Stimulated activated CD8-positive, alpha-beta memory T cell treated with anti-CD3 and anti-CD28 coated beads, Interleukin-4, amount 100 ng/mL, for 24 hours (primary cell): ENCODE measurements at regions not wholly inside any gene's neighbourhood (a gene's known extent, or its start where the extent isn't known, plus 50 kb on each side); places are given as distances from the start of the nearest gene placed in this dataset.
"Not testable (repeated sequence)": the region's sequence is repeated elsewhere in the genome, so short reads cannot be mapped to it uniquely, and the experiment has no call there.

ENCODE experiments used
- DNase-seq: peaks from one replicate; pipeline ENCODE4 v3.0.0-alpha.2; 2020; ENCODE audit warnings: low read depth

DNA sequence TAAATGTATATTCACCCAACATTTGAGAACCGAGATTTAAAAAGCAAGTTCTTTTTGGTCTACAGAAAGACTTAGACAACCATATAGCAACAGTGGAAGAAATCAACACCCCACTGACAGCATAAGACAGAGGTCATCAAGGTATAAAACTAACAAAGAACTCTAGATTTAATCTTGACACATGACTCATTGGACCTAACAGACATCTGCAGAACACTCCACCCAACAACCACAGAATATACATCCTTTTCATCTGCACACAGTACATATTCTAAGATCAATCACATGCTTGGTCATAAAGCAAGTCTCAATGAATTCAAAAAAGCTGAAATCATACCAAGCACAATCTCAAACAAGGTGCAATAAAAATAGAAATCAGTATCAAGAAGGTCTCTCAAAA lies 65.8 kb downstream of the SPIN4 start:
- no peak for DNase-seq

DNA sequence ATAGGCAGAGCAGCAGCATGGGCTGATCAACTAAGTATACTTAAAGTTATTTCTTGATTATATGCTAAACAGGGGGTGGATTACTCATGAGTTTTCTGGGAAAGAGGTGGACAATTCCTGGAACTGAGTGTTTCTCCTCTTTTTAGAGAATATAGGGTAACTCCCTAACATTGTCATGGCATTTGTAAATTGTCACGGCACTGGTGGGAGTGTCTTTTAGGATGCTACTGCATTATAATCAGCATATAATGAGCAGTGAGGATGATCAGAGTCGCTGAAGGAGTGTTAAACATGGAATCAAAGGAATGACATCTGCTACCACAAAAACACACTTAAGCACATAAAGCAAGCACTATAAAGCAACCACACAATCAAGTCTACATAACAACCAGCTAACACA lies 66.5 kb downstream of the SPIN4 start:
- DNase-seq: no peak

DNA sequence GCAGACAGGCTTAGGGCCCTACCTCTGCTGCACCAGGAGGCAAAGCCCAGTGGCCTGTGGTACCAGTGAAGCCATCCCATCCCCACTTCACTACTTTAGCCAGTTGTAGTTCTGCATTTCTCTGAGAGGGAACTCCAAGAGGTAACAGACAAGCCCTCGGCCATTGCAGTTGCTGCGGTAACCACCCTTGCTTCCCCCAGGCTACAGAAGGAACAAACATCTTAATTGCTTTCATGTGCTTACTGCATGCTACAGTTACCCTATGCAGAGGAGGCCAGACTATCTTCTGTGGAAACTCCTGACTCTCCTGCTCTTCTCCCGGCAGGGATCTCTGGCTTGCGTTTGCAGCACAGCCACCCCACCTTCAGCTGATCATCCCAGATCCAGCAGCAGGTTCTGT lies 67.8 kb downstream of the SPIN4 start:
- no peak for DNase-seq

DNA sequence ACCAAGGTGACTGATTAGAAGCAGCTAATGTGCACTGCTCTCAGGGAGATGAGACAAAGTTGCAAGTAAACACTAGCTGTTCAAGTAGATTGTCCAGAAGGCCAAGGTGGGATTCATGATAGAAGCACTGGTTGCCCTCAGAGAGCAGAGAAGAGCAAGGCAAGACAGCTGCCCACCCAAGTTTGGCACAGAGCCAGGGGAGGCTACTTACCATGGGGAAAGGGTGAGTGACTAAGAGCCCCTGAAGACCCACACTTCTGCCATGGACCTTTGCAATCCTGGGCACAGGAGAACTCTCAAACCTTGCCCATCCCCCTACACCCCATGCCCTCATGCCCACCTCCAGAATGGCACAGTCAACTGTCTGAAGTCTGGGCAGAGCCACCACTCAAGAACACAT lies 68.3 kb downstream of the SPIN4 start:
- DNase-seq: no peak

DNA sequence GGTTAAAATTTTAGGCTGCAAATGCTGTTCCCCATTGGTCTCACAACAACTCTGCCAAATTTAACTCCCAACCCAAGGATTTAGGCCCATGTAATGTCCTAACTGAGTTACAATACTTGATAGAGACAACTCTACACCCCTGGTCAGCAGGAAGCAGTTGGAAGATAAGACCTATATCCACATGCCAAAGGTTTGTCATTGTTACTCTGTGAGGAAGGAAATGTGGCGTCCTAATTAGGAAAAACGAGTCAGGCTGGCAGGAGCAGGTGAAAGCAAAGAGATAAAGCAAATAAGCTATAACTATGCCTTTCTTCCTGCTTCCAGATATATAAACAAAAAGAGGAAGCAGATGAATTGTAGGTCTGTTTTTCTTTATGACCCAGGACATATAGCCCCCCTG lies 69.1 kb downstream of the SPIN4 start:
- no peak for DNase-seq

DNA sequence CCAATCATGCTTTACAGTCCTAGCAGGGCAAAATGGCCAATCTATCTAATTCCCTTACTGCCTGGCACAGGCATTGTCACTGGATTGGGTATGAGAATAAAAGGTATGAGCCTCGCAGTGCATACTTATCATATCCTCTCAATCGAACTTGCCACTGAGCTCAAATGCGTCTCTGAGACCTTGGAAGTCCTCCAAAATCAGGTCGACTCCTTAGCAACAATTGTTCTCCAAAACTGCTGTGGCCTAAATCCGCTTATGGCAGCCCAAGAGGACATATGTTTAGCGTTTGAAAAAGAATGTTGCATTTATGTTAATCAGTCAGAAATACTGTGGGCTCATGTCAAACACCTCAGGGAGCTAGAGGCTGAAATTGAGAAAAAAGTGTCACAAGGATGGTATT lies 69.7 kb downstream of the SPIN4 start:
- DNase-seq: no peak

DNA sequence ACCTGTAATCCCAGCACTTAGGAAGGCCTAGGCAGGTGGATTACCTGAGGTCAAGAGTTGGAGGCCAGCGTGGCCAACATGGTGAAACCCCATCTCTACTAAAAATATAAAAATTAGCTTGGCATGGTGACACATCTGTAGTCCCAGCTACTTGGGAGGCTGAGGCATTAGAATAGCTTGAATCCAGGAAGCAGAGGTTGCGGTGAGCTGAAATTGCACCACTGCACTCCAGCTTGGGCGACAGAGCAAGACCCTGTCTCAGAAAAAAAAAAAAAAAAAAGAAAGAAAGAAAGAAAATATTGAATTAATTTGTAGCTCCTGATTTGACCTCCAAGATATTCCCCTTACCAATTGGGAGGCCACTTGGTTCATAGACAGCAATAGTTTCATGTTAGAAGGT lies 73.7 kb downstream of the SPIN4 start:
- not testable (repeated sequence) for DNase-seq

DNA sequence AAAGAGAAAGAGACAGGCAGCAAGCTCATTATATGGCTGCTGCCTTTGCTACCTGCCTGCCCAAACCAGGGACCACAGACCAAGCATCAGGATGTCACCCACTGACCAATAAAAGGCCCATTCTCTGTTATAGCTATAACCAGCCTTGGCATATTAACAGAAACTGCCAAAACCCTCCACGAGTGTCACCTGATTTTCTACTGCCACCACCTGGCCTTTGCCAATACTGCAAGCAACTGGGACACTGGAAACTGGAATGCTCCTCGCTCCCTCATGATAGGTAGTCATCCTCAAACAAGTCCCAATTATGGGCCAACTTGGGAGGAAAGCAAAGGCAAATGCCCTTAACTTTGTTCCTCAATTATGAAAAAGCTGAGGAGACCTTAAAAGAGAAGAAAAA lies 76.0 kb downstream of the SPIN4 start:
- peak; percentile 11 for DNase-seq

DNA sequence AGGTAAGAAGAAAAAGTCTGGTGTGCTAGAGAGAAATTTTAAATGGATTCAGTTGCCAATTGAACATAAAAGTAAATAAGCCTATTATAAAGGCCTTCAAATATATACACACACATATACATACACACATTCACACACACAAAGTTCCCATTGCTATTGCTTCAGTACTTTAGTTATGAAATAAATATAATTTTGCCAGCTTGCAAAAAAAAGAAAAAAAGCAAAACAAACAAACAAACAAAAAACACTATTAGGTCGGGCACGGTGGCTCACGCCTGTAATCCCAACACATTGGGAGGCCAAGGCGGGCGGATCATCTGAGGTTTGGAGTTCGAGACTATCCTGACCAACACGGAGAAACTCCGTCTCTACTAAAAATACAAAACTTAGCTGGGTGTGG lies 80.3 kb downstream of the SPIN4 start:
- no peak for DNase-seq

DNA sequence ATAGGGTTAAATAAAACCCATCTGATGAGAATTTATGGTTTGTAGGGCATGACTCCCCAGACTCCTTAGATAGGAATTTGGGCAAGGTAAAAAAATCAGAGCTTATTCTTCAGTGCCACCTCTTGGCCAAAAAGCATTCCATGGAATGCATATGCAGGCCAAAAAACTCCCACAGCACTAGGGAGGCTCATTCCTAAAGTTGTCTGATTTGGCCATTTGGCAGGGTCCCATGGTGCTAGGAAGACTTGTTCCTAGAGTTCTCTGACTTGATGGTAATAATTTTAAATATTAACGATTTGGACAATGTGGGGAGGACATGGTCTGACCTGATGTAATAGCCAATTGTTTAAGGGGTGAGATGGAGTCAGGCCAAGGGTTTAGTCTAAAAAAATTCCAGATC lies 93.0 kb downstream of the SPIN4 start:
- DNase-seq: no peak

DNA sequence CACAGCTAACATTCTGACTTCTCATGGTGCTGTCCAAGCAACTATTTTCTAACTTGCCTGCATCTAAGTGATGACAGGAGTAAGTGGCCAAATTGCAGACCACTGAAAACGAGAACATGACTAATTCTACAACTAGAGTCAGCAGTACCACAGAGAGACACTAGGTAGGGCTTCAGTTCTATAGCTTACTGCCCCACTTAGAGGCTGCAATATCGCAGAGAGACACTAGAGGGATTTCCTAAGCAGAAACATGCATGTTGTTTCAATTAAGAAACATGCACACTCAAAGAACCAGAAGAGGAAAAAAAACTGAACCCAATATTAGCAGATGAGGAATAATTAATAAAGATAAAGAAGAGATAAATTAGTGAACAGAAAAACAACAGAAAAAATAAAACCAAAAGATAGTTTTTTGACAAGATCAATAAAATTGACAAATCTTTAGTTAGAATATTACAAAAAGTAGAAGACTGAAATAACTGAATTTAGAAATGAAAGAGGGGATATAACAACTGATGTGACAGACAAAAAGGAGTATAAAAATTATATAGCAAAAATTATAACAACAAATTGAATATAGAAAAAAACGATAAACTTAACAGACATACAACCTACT lies 100.8 kb downstream of the SPIN4 start:
- DNase-seq: no peak

DNA sequence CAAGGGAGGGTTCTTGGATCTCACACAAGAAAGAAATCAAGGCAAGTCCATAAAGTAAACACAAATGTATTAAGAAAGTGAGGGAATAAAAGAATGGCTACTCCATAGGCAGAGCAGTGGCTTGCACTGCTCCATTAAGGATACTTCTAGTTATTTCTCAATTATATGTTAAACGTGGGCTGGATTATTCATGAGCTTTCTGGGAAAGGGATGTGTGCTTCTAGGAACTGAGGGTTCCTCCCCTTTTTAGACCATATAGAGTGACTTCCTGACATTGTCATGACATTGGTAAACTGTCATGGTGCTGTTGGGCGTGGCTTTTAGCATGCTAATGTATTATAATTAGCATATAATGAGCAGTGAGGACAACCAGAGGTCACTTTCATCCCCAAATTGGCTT lies 108.4 kb downstream of the SPIN4 start:
- not testable (repeated sequence) for DNase-seq

DNA sequence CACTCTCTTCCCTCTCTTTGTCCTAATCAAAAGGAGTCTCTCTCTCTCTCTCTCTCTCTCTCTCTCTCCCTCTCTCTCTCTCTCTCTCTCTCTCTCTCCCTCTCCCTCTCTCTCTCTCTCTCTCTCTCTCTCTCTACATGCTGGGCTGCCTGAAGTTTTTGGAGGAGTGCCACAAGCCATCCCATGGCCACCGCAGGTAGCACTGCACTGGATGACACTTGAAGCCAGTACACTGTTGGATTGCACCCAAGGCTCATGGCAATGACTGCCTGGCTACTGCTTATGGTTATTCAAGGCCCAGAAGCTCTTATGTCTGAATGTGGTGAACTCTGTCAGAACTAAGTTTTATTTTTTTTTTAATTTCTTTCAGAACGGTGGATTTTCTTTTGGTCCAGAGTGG lies 115.2 kb downstream of the SPIN4 start:
- not testable (repeated sequence) for DNase-seq

DNA sequence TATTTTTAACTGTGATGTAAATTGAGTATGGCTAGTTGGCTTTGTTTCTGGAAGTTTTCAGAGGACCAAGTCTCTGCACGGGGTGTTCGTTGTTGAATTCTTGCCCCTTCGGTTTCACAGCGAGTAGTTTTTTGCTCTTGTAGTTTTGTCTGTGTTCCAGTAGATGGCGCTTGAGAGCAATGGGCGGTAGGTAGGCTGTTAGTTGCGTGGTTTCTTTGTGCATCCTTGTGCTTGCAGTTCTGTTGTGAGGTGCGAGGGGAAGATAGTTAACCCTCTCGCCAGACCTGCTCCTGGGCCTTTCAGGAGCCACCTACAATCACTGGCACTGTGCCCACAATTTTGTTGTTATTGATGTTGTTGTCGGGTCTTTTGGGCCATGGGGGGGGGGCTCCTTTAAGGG lies 118.1 kb downstream of the SPIN4 start:
- DNase-seq: not testable (repeated sequence)

DNA sequence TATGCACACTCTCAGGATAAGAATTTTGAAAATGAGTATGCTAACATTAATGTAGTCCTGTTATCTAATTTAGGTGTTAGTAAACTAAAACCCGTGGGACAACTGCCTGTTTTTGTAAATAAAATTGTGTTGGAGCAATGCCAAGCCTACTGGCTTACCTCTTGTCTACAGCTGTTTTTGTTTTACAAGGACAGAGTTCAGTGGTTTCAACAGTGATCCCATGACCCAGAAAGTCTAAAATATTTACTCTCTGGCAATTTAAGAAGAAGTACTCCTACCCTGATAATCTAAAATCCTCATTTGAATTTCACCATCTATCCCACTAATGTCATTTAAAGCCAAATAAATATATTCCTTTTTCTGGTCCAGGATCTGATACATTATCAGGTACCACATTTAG lies 132.9 kb downstream of the SPIN4 start:
- DNase-seq: not testable (repeated sequence)

DNA sequence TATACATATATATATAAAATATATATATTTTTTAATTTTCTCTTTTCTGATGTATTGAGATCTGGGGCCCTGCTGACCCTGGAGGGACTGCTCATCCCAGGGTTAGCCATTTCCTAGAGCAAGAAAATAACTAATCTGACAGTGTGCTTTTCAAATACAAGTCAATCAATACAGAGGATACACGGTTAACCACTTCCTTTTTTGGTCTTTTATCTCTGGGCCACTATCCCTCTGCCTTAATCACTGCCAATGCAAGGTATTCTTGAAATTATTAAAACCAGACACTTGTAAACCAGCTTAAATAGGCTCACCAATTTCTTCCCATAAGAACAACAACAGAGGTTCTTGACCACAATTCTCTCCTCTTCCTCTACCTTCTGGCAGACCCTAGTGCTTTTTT lies 133.6 kb downstream of the SPIN4 start:
- DNase-seq: not testable (repeated sequence)

DNA sequence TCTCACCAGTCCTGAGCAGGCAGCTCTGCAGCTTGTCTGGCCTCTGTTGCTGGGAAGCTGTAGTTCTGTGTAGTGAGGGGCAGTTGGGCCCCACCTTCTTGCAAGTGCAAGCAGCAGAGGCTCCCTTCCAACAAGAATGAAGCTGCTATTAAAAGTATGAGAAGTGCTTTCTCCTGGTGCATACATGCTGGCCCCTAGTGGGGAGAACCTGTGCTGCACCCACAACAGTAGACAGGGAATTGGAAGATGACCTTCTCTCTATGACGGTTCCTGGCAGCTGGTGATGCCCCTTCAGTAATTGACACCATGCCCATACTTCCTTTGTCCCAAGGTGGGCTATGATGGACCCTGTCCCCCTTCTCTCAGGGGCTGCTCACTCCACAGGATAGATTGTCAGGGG lies 141.5 kb downstream of the SPIN4 start:
- DNase-seq: not testable (repeated sequence)

DNA sequence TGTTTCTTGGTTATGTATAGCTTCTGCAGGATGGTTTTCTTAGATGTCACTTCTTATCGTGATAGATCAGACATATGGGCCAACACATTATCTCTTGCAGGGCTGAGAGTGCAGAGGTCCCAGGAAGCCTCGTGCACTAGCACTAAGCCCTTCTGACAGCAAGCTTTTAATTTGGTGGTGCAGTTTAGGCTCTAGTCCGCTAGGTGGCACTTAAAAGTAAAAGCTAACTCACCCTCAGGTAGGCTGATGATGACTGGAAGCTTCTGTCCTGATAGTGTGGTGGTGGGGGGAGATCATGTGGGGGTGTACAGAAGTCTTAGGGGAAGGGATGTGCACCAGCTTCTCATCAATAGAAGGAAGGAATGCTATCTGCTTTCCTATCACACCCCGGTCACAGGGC lies 142.0 kb downstream of the SPIN4 start:
- DNase-seq: not testable (repeated sequence)

DNA sequence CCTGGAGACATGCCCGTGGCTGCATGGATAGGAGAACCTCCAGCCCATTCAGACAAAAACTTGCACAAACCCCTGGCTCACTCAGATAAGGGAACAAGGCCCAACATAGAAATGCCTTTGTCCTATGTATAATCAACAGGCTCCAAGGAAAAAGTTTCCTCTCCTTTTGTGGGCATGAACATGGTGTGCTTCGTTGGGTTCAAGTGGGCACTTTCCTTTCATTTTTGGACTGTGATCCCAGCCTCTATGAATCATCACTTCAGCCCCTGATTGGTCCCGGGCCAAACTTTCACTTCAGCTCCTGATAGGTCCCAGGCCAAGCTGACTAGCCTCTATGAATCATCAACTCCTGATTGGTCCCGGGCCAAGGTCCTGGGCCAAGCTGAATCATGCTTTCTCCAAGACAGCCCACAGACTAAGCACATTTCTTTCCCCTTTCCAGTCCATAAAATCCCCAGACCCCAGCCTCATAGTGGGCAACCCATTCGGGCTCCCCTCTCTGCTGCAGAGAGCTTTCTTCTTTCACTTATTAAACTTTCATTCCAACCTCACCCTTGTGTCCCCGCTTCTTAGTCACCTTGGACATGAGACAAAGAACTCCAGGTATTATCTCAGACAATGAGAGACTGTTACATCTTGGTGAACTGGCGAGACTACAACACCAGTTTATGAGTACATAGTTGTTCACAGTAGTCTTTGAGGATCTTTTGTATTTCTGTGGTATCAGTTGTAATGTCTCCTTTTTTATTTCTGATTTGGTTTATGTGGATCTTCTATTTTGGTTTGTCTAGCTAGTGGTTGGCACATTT lies 146.7 kb downstream of the SPIN4 start:
- DNase-seq: not testable (repeated sequence)

DNA sequence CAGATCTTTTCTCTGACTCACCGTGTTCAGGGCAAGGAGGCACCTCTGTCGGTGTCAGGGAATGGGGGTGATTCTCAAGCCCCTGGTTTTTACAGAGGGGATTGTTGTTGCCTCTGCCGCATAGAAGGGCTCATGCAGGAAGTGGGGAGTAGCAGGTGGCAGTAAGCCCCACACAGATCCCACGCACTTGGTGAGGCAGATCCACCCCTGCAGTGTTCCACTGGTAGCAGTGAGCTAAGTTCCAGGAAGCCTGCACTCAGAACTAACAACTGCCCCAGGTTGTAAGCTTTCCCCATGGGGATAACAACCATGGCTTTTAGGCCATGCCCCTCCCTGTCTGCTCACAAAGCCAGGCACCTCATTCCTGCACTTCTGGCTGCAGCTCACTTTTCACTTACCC lies 149.1 kb downstream of the SPIN4 start:
- not testable (repeated sequence) for DNase-seq

DNA sequence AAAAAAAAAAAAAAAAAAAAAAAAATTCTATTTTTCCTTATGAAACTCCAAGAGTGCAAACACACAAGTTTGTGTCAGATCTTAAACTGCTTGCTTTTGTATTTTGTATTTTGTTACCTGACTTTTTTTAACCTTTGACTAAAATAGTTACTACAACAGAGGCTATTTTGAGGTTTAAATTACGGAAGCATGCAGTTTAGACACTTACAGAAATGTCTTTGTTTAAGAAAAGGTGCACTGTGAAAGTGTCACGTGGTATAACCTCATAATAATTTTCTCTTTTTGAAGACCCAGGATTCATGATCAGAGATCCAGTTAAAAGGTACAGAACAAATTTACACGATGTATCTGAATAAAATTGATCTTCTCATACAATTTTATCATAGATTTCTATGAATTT lies 152.4 kb downstream of the SPIN4 start:
- DNase-seq: not testable (repeated sequence)

DNA sequence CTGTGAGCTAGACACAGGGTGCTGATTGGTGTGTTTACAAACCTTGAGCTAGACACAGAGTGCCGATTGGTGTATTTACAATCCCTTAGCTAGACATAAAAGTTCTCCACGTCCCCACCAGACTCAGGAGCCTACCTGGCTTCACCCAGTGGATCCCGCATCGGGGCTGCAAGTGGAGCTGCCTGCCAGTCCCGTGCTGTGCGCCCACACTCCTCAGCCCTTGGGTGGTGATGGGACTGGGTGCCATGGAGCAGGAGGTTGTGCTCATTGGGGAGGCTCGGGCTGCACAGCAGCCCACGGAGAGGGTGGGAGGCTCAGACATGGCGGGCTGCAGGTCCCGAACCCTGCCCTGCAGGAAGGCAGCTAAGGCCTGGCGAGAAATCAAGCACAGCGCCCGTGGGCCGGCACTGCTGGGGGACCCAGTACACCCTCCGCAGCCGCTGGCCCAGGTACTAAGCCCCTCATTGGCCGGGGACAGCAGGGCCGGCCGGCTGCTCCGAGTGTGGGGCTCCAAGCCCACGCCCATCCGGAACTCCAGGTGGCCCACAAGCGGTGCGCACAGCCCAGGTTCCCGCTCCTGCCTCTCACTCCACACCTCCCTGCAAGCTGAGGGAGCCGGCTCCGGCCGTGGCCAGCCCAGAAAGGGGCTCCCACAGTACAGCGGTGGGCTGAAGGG lies 158.6 kb downstream of the SPIN4 start:
- not testable (repeated sequence) for DNase-seq

DNA sequence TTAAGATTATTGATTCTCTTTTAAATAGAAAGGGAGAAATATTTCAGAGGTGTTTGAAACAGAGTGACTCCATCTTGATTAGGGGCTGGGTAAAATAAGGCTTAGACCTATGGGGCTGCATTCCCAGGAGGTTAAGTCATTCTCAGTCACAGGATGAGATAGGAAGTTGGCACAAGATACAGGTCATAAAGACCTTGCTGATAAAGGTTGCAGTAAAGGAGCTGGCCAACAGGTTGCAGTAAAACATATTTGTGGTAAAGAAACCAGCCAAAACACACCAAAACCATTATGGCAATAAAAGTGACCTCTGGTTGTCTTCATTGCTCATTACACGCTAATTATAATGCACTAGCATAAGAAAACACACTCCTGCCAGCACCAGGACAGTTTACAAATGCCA lies 165.0 kb downstream of the SPIN4 start:
- no peak for DNase-seq
